ENCODE measurements at regions not wholly inside any gene's neighbourhood (a gene's known extent, or its start where the extent isn't known, plus 50 kb on each side); places are given as distances from the start of the nearest gene placed in this dataset.

GRCh38 chr22:49303061-49303735 lies 524.5 kb downstream of the BRD1 start:
- peak overlapping the region; percentile 67; the same call in 1 of the 2 replicates for H3K4me2 ChIP-seq (ENCODE audit: low read length)
- H4K20me1 ChIP-seq (ENCODE audit: control insufficient read depth, insufficient read depth, low read depth, low read length): no peaks in the 10 kb centered on the region
- H3K27ac ChIP-seq (ENCODE audit: low read depth, low read length): no peak overlapping the region
- H3K9me3 ChIP-seq (ENCODE audit: control insufficient read depth, insufficient read depth, low read length): no peaks in the 10 kb centered on the region
- H3K4me3 ChIP-seq (ENCODE audit: low read length): no peak overlapping the region
- H3K79me2 ChIP-seq (ENCODE audit: control insufficient read depth, low read length): no peaks in the 10 kb centered on the region
- no peaks in the 10 kb centered on the region for H3K27me3 ChIP-seq (ENCODE audit: control insufficient read depth, low read length)
- H3K36me3 ChIP-seq (ENCODE audit: control insufficient read depth, low read length): no peaks in the 10 kb centered on the region
- H3F3A ChIP-seq (ENCODE audit: control insufficient read depth, insufficient read depth): no peaks in the 10 kb centered on the region
- TF ChIP-seq EZH2phosphoT487 (IDR thresholded peaks at IDR 0.05; ENCODE audit: borderline replicate concordance, low read length) (no peak), CTCF (IDR thresholded peaks at IDR 0.05; ENCODE audit: low read depth, low read length, poor library complexity, severe bottlenecking) (no peak)
- H3K9me2 ChIP-seq (replicated peaks; ENCODE audit: control insufficient read depth, low read length): no peaks in the 10 kb centered on the region
- peaks cover 48% of the 10 kb centered on the region for H3K4me1 ChIP-seq (ENCODE audit: control insufficient read depth, low read length)

- no peak overlapping the region for H3K4me3 ChIP-seq (ENCODE audit: low read length)
- H3K4me2 ChIP-seq (ENCODE audit: low read length): no peak overlapping the region
- no peaks in the 10 kb centered on the region for H3K9me3 ChIP-seq (ENCODE audit: control insufficient read depth, insufficient read depth, low read length)
- H3K36me3 ChIP-seq (ENCODE audit: control insufficient read depth, low read length): no peaks in the 10 kb centered on the region
- H3K27ac ChIP-seq (ENCODE audit: low read depth, low read length): no peak overlapping the region
- no peaks in the 10 kb centered on the region for H3F3A ChIP-seq (ENCODE audit: control insufficient read depth, insufficient read depth)
- no peaks in the 10 kb centered on the region for H3K79me2 ChIP-seq (ENCODE audit: control insufficient read depth, low read length)
- H3K9me2 ChIP-seq (replicated peaks; ENCODE audit: control insufficient read depth, low read length): no peaks in the 10 kb centered on the region
- no peak for TF ChIP-seq EZH2phosphoT487 (IDR thresholded peaks at IDR 0.05; ENCODE audit: borderline replicate concordance, low read length)
- no peak for TF ChIP-seq CTCF (IDR thresholded peaks at IDR 0.05; ENCODE audit: low read depth, low read length, poor library complexity, severe bottlenecking)
- peaks cover 42% of the 10 kb centered on the region for H3K4me1 ChIP-seq (ENCODE audit: control insufficient read depth, low read length)
- H3K27me3 ChIP-seq (ENCODE audit: control insufficient read depth, low read length): no peaks in the 10 kb centered on the region
- H4K20me1 ChIP-seq (ENCODE audit: control insufficient read depth, insufficient read depth, low read depth, low read length): no peaks in the 10 kb centered on the region
These were observed 525.1 kb downstream of the BRD1 start for GRCh38 chr22:49302530-49302929.

GRCh38 chr22:49302150-49302460 lies 525.6 kb downstream of the BRD1 start:
- Histone ChIP-seq H3K27me3 (ENCODE audit: control insufficient read depth, low read length) (no peaks in the 10 kb centered on the region), H3K9me3 (ENCODE audit: control insufficient read depth, insufficient read depth, low read length) (no peaks in the 10 kb centered on the region), H3K4me1 (ENCODE audit: control insufficient read depth, low read length) (peaks cover 37% of the 10 kb centered on the region), H4K20me1 (ENCODE audit: control insufficient read depth, insufficient read depth, low read depth, low read length) (no peaks in the 10 kb centered on the region), H3K9me2 (replicated peaks; ENCODE audit: control insufficient read depth, low read length) (no peaks in the 10 kb centered on the region), H3K4me3 (ENCODE audit: low read length) (no peak overlapping the region), H3K36me3 (ENCODE audit: control insufficient read depth, low read length) (no peaks in the 10 kb centered on the region), H3K27ac (ENCODE audit: low read depth, low read length) (no peak overlapping the region), H3K79me2 (ENCODE audit: control insufficient read depth, low read length) (no peaks in the 10 kb centered on the region), H3F3A (ENCODE audit: control insufficient read depth, insufficient read depth) (no peaks in the 10 kb centered on the region), H3K4me2 (ENCODE audit: low read length) (no peak overlapping the region)
- TF ChIP-seq CTCF (IDR thresholded peaks at IDR 0.05; ENCODE audit: low read depth, low read length, poor library complexity, severe bottlenecking) (no peak), EZH2phosphoT487 (IDR thresholded peaks at IDR 0.05; ENCODE audit: borderline replicate concordance, low read length) (no peak)
